ENCODE measurements at regions not wholly inside any gene's neighbourhood (a gene's known extent, or its start where the extent isn't known, plus 50 kb on each side); places are given as distances from the start of the nearest gene placed in this dataset.
A peak's percentile ranks its signal among the peaks of the same experiment; 100 is the strongest.
"Not testable (repeated sequence)": the region's sequence is repeated elsewhere in the genome, so short reads cannot be mapped to it uniquely, and the experiment has no call there.

DNA sequence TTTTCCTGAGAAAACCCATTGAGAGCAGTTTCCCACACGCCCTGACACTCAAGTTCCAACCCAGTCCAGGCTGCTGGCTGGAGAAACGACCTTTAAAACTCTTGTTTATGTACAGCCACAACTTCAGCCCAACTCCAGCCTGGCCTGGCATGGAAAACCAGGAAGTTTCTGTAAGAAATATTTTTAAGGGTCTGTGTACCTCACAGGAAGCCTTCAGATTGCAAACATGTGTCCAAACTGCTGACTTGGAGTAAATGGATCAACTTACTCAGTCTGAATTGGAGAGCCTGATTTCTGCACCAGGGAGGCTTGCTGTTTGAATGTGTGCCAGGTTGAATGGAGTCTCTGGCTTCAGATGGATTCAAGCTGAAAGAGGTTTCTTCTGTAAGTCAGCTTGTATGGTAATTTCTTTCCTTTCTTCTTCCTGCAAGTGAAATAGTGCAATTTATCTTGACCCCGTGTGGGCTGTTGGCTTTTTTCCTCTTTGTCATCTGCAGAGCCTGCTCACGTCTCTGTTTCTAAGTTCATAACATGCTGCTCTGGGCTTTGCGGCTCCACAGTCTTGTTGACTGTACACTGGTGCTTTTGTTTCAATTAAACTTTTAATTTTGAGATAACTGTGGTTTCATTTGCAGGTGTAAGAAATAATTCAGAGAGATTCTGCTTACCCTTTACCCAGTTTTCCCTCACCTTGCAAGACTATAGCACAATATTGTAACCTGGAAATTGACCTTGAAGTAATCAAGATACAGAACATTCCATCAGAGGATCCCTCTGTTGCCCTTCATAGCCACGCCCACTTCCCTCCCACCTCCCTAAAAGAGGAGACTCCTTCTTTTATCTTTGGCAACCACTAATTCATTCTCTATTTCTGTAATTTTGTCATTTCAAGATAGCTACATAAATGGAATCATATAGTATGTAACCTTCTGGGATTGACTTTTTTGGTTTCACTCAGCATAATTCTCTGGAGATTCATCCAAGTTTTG is 109.7 kb upstream of the PRMT8 start:
- DNase-seq (ENCODE audit: low spot score) (no peak), ATAC-seq (no peak)
- peaks cover 10% of the 10 kb centered on the region for H3K4me1 Mint-ChIP-seq
- H3K36me3 Mint-ChIP-seq = no peaks in the 10 kb centered on the region
- no peak overlapping the region for H3K4me3 Mint-ChIP-seq
- TF ChIP-seq ZNF121 (CRISPR knock-in tag; IDR thresholded peaks at IDR 0.05) (no peak), ZNF263 (CRISPR knock-in tag; IDR thresholded peaks at IDR 0.05; ENCODE audit: low read depth) (no peak)
- TF ChIP-seq, protein P1, sequence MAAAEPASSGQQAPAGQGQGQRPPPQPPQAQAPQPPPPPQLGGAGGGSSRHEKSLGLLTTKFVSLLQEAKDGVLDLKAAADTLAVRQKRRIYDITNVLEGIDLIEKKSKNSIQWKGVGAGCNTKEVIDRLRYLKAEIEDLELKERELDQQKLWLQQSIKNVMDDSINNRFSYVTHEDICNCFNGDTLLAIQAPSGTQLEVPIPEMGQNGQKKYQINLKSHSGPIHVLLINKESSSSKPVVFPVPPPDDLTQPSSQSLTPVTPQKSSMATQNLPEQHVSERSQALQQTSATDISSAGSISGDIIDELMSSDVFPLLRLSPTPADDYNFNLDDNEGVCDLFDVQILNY (CRISPR knock-in tag; IDR thresholded peaks at IDR 0.05) = no peak
- TF ChIP-seq, protein P2, sequence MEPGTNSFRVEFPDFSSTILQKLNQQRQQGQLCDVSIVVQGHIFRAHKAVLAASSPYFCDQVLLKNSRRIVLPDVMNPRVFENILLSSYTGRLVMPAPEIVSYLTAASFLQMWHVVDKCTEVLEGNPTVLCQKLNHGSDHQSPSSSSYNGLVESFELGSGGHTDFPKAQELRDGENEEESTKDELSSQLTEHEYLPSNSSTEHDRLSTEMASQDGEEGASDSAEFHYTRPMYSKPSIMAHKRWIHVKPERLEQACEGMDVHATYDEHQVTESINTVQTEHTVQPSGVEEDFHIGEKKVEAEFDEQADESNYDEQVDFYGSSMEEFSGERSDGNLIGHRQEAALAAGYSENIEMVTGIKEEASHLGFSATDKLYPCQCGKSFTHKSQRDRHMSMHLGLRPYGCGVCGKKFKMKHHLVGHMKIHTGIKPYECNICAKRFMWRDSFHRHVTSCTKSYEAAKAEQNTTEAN (CRISPR knock-in tag; IDR thresholded peaks at IDR 0.05) = no peak
- POLR2A ChIA-PET = no interaction called here
- CTCF ChIA-PET = no interaction called here
- no peaks in the 10 kb centered on the region for H3K27me3 Mint-ChIP-seq (ENCODE audit: low read depth)
- H3K9me3 Mint-ChIP-seq = peaks cover 8% of the 10 kb centered on the region
- H3K27ac Mint-ChIP-seq = no peak overlapping the region

DNA sequence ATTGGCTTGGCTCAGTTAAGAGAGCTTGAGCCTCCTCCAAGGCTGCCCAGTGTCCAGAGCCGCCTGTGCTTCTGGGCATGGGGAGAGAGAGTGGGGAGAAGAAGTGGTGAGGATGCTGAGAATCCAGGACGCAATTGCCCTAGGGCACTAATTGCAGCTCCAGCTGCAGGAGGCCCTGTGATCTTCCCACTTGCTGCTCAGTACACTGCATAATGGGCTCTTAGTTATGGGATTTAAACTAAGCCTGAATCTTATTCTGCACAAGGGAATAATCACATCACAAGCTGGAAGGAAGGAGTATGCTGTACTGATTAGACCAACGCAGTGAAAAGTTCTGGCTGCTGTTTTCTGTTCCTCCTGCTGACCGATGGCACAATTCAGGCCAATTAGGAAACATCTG is 101.0 kb upstream of the PRMT8 start:
- ATAC-seq = no peak

DNA sequence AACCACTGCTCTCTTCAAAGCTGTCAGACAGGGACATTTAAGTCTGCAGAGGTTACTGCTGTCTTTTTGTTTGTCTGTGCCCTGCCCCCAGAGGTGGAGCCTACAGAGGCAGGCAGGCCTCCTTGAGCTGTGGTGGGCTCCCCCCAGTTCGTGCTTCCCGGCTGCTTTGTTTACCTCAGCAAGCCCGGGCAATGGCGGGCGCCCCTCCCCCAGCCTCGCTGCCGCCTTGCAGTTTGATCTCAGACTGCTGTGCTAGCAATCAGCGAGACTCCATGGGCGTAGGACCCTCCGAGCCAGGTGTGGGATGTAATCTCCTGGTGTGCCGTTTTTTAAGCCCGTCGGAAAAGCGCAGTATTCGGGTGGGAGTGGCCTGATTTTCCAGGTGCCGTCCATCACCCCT is 93.4 kb upstream of the PRMT8 start:
- peaks cover 38% of the 10 kb centered on the region for H3K27me3 Mint-ChIP-seq (ENCODE audit: low read depth)
- H3K27ac Mint-ChIP-seq, POLR2A ChIA-PET, ATAC-seq, CTCF ChIA-PET: not testable (repeated sequence)
- 0 out of 2 replicates have a peak, but pooled peaks have one; percentile 12 for TF ChIP-seq SP1 (CRISPR knock-in tag; conservative IDR thresholded peaks at IDR 0.05)
- peak overlapping the region; percentile 79 for H3K4me3 Mint-ChIP-seq
- peaks cover 26% of the 10 kb centered on the region for H3K36me3 Mint-ChIP-seq
- peaks cover 13% of the 10 kb centered on the region for H3K4me1 Mint-ChIP-seq
- H3K9me3 Mint-ChIP-seq = peaks cover 40% of the 10 kb centered on the region
- DNase-seq (ENCODE audit: low spot score) = peak; percentile 55

More for the DNA sequence above, 101.0 kb upstream of the PRMT8 start:
- Mint-ChIP-seq H3K27ac (no peak overlapping the region), H3K4me1 (no peaks in the 10 kb centered on the region), H3K36me3 (peaks cover 4% of the 10 kb centered on the region; the same call in 1 of the 2 replicates), H3K4me3 (no peak overlapping the region), H3K9me3 (peaks cover 9% of the 10 kb centered on the region), H3K27me3 (ENCODE audit: low read depth) (peaks cover 3% of the 10 kb centered on the region; the same call in 1 of the 2 replicates)
- ChIA-PET CTCF (interaction anchor here (1.2 kb wide), 1 partner anchor 64 kb away, joined by 4 read pairs; no protein-coding TSS in a partner anchor), POLR2A (interaction anchor here (0.7 kb wide), 1 partner anchor 402 kb away, joined by 5 read pairs; no protein-coding TSS in a partner anchor)
- no peak for TF ChIP-seq FOXJ3 (CRISPR knock-in tag; IDR thresholded peaks at IDR 0.05; ENCODE audit: borderline replicate concordance)
- TF ChIP-seq, protein P3, sequence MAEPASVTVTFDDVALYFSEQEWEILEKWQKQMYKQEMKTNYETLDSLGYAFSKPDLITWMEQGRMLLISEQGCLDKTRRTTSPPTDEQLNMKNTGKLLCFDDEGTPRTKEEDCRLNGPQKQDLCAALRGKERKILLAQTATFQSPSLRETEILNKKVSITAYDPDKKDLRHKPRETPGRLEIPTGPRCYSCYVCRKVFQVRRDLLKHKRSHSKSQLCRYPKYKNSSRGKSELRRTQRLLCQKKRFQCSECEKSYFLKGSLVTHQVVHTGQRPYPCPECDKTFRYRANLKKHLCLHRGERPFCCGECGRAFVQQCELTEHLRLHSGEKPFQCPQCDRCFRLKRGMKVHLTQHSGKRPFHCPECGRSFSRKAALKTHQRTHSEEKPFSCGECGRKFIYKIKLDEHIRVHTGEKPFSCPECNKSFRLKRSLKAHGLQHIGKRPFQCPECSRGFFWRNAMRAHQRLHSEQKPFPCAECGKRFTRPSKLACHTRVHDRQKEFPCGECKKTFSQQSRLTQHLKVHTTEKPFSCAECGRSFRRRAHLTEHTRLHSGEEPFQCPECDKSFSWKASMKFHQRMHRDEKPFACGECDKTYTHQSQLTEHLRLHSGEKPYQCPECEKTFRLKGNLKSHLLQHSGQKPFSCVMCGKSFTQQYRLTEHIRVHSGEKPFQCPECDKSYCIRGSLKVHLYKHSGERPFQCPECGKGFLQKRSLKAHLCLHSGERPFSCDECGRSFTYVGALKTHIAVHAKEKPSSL (CRISPR knock-in tag; conservative IDR thresholded peaks at IDR 0.05) = no peak
- no peak for TF ChIP-seq TCF7 (CRISPR knock-in tag; IDR thresholded peaks at IDR 0.05; ENCODE audit: low read depth)
- TF ChIP-seq TEAD4 (CRISPR knock-in tag; IDR thresholded peaks at IDR 0.05) = no peak
- TF ChIP-seq, protein P4, sequence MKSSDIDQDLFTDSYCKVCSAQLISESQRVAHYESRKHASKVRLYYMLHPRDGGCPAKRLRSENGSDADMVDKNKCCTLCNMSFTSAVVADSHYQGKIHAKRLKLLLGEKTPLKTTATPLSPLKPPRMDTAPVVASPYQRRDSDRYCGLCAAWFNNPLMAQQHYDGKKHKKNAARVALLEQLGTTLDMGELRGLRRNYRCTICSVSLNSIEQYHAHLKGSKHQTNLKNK (CRISPR knock-in tag; IDR thresholded peaks at IDR 0.05) = no peak
- DNase-seq (ENCODE audit: low spot score) = no peak

DNA sequence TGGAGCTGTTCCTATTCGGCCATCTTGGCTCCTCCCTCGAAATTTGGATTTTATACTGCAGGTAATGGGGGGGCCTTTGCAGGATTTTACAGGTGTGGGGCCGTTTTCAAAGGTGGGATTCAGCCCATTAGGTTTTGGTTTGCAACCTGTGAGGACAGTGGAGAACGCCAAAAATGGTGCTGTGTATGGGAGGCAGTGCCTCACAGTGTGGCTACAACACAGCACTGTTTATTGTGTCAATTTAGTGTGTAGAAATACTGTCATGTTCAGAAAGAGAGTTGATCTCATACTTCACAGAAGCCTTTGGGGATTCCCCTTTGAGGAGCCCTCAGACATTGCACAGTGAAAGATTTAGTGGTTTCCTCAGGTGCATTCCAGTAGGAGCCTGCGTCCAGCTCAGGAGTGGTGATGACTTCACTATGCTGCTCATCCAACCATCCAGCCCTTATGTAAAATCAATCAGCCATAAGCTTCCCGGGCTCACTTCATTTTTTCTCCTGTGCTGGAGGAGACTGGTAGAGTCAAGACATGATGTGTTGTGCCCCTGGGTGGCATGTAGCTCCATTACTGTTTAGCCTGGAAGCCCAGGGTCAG is 92.7 kb upstream of the PRMT8 start:
- no peak overlapping the region for H3K27ac Mint-ChIP-seq
- peaks cover 47% of the 10 kb centered on the region for H3K9me3 Mint-ChIP-seq
- ChIA-PET POLR2A (no interaction called here), CTCF (interaction anchor here (0.5 kb wide), 1 partner anchor 86 kb away, joined by 4 read pairs; no protein-coding TSS in a partner anchor)
- no peak for ATAC-seq
- TF ChIP-seq FOXJ3 (CRISPR knock-in tag; IDR thresholded peaks at IDR 0.05; ENCODE audit: borderline replicate concordance) = no peak
- no peak for TF ChIP-seq GRHL2 (CRISPR knock-in tag; IDR thresholded peaks at IDR 0.05; ENCODE audit: insufficient replicate concordance, severe bottlenecking)
- TF ChIP-seq, protein P5, sequence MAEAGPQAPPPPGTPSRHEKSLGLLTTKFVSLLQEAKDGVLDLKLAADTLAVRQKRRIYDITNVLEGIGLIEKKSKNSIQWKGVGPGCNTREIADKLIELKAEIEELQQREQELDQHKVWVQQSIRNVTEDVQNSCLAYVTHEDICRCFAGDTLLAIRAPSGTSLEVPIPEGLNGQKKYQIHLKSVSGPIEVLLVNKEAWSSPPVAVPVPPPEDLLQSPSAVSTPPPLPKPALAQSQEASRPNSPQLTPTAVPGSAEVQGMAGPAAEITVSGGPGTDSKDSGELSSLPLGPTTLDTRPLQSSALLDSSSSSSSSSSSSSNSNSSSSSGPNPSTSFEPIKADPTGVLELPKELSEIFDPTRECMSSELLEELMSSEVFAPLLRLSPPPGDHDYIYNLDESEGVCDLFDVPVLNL (CRISPR knock-in tag; IDR thresholded peaks at IDR 0.05; ENCODE audit: borderline replicate concordance, low read depth) = no peak
- TF ChIP-seq NR2C2 (CRISPR knock-in tag; IDR thresholded peaks at IDR 0.05) = no peak
- TF ChIP-seq ZNF423 (CRISPR knock-in tag; IDR thresholded peaks at IDR 0.05) = no peak
- TF ChIP-seq, protein P6, sequence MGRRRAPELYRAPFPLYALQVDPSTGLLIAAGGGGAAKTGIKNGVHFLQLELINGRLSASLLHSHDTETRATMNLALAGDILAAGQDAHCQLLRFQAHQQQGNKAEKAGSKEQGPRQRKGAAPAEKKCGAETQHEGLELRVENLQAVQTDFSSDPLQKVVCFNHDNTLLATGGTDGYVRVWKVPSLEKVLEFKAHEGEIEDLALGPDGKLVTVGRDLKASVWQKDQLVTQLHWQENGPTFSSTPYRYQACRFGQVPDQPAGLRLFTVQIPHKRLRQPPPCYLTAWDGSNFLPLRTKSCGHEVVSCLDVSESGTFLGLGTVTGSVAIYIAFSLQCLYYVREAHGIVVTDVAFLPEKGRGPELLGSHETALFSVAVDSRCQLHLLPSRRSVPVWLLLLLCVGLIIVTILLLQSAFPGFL (CRISPR knock-in tag; IDR thresholded peaks at IDR 0.05; ENCODE audit: borderline replicate concordance) = no peak
- TF ChIP-seq, protein P2 (CRISPR knock-in tag; IDR thresholded peaks at IDR 0.05) = no peak
- no peak for DNase-seq (ENCODE audit: low spot score)
- H3K27me3 Mint-ChIP-seq (ENCODE audit: low read depth) = peaks cover 38% of the 10 kb centered on the region
- peaks cover 13% of the 10 kb centered on the region for H3K4me1 Mint-ChIP-seq
- H3K36me3 Mint-ChIP-seq = peaks cover 33% of the 10 kb centered on the region
- peak overlapping the region; percentile 79 for H3K4me3 Mint-ChIP-seq

All from WTC11 (cell line).